Fibroblast of lung (primary cell): ENCODE measurements at regions not wholly inside any gene's neighbourhood (a gene's known extent, or its start where the extent isn't known, plus 50 kb on each side); places are given as distances from the start of the nearest gene placed in this dataset.

Experiments
- EZH2 ChIP-seq: IDR thresholded peaks from 2 replicates; pipeline ENCODE4 v1.5.1; 2012; ENCODE audit warnings: low read length, control low read depth, mild to moderate bottlenecking; ENCODE audit errors: missing control alignments
- TF ChIP-seq, protein P1 (sequence below), 2 donors: IDR thresholded peaks in 1 of 2; conservative IDR thresholded peaks in 1 of 2; 1 replicate in 1 of 2; 2 replicates in 1 of 2; pipeline ENCODE4 v1.5.1; 2011 to 2012; ENCODE audit warnings: low read length in 2 of 2, control low read depth in 1 of 2, inconsistent platforms in 1 of 2, low read depth in 1 of 2, mild to moderate bottlenecking in 1 of 2

DNA sequence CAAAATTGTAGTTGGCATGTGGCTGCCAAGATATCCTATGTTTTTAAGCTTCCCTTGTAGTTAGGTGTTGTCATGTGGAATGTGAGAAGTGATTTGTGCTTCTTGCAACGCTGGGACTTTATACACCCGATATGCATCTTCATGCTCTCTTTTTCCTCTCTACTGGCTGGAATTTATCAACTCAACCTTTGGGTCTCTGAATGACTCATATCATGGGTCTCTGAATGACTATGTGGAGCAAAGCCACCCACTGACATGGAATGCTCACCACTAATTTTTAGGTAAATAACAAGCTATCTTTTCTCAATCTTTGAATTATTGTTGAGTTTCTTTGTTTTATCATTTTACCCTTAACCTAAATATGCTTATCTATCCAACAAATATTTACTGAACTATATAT, 144.6 kb downstream of the ATP23 start:
- TF ChIP-seq, protein P1, sequence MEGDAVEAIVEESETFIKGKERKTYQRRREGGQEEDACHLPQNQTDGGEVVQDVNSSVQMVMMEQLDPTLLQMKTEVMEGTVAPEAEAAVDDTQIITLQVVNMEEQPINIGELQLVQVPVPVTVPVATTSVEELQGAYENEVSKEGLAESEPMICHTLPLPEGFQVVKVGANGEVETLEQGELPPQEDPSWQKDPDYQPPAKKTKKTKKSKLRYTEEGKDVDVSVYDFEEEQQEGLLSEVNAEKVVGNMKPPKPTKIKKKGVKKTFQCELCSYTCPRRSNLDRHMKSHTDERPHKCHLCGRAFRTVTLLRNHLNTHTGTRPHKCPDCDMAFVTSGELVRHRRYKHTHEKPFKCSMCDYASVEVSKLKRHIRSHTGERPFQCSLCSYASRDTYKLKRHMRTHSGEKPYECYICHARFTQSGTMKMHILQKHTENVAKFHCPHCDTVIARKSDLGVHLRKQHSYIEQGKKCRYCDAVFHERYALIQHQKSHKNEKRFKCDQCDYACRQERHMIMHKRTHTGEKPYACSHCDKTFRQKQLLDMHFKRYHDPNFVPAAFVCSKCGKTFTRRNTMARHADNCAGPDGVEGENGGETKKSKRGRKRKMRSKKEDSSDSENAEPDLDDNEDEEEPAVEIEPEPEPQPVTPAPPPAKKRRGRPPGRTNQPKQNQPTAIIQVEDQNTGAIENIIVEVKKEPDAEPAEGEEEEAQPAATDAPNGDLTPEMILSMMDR (conservative IDR thresholded peaks at IDR 0.05 in 1 of 2, IDR thresholded peaks at IDR 0.05 in 1 of 2; ENCODE audit: low read depth in 1 of 2, low read length in 2 of 2), result no peak
- no peak for TF ChIP-seq EZH2
